ENCODE measurements at regions not wholly inside any gene's neighbourhood (a gene's known extent, or its start where the extent isn't known, plus 50 kb on each side); places are given as distances from the start of the nearest gene placed in this dataset.

- no peak for TF ChIP-seq CTCF (IDR thresholded peaks at IDR 0.05)
- TF ChIP-seq POLR2A (IDR thresholded peaks at IDR 0.05), result no peak
Observed at GRCh38 chr5:162256711-162257110, 189.1 kb downstream of the GABRG2 start.
